HFFc6 (cell line): ENCODE measurements at regions not wholly inside any gene's neighbourhood (a gene's known extent, or its start where the extent isn't known, plus 50 kb on each side); places are given as distances from the start of the nearest gene placed in this dataset.

Experiments used
- DNase-seq: peaks from one replicate; pipeline ENCODE4 v3.0.0-alpha.2; 2018
- H3K27ac Mint-ChIP-seq: 2 replicates; pipeline ENCODE4 v1.8.0; 2020; ENCODE audit warnings: mild to moderate bottlenecking, mixed read lengths
- H3K27me3 Mint-ChIP-seq: 2 replicates; pipeline ENCODE4 v1.8.0; 2021; ENCODE audit warnings: mild to moderate bottlenecking, moderate library complexity, mixed read lengths; ENCODE audit not compliant: insufficient read depth
- H3K36me3 Mint-ChIP-seq: 2 replicates; pipeline ENCODE4 v1.8.0; 2021; ENCODE audit warnings: low read depth, mixed read lengths
- H3K4me1 Mint-ChIP-seq: 2 replicates; pipeline ENCODE4 v1.8.0; 2020; ENCODE audit warnings: low read depth, mixed read lengths
- H3K4me3 Mint-ChIP-seq: 2 replicates; pipeline ENCODE4 v1.8.0; 2020; ENCODE audit warnings: mild to moderate bottlenecking, moderate library complexity, mixed read lengths
- H3K9me3 Mint-ChIP-seq: 2 replicates; pipeline ENCODE4 v1.8.0; 2020; ENCODE audit warnings: mild to moderate bottlenecking, mixed read lengths
- CTCF ChIP-seq: fragments of 200-600 bp; sonication (generic); IDR thresholded peaks from 2 replicates; pipeline ENCODE4 v1.5.0; 2021; ENCODE audit warnings: antibody characterized with exemption, mild to moderate bottlenecking

DNA sequence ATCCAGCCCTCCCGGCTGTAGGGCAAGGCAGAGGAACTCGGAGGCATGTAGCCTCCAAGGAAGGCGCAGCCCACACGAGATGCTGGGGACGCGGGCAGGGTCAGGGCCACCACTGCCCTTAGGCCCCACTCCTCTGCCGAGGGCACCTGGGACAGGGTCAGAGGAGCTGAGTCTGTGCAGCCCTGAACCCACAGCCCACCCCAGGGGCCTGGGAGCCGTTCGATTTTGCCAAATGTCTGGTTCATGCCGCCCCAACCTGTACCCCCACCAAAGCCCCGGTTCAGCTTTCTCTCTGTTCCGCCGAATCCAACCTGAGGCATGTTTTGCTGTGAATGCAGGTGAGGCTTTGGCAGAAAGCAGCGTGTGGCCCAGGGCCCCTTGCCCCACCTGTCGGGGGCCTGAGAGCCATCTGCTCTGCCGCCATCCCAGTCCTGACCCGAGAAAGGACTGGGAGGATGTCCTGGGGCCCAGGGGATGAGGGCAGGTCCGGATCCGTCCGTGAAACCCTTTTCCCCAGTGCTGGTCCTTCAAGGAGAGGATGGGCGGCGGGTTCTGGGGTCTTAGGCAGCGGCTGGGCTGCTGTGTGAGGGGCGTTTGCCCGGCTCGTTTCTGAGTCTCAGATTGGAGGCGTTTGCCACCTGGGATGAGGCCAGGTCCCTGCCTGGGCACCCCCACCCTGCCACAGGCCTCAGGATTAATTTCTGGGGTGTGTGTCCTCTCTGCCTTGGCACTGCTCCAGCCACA lies 79.3 kb upstream of the GATA5 start:
- no peaks in the 10 kb centered on the region for H3K9me3 Mint-ChIP-seq
- H3K4me3 Mint-ChIP-seq: no peak overlapping the region
- H3K36me3 Mint-ChIP-seq: no peaks in the 10 kb centered on the region
- no peak for DNase-seq
- H3K27me3 Mint-ChIP-seq: peaks cover 52% of the 10 kb centered on the region
- no peaks in the 10 kb centered on the region for H3K4me1 Mint-ChIP-seq
- TF ChIP-seq CTCF: no peak
- no peak overlapping the region for H3K27ac Mint-ChIP-seq

DNA sequence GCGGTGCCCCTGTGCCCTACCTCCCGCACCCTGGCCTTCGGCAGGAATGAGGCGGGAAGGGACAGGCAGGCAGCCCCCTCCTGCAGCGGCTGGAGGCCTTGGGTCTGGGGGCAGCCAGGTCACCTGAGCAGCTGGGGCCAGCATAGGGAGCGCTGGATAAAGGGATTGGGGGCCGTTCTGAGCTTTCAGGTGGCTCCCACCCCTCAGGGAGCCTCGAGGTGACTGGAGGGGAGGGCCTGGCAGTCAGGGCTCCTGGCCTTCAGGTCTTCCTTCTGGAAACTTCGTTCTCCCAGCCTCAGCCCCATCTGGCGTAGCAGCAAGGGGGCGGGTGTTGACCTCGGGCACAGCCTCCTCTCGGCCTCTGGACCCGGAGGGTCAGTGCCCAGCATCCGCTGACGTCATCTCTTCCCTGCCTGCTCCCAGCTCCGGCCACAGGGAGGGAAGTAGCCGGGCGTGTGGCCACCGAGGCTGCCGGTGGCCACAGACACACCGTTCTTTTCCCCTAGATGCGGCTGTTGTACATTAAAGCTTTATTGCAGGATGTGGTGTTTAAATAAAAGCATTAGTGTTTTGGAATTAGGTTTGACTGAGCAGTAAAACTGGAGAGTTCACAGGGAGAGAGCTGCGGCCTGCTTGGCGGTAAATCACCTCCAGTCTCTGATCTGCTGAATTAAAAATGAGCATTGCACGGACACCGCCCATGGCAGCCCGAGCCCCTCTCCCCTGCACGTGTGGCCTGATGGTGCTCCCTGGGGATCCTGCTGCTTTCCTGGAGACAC lies 80.0 kb upstream of the GATA5 start:
- TF ChIP-seq CTCF: no peak
- Mint-ChIP-seq H3K9me3 (no peaks in the 10 kb centered on the region), H3K27me3 (peaks cover 57% of the 10 kb centered on the region), H3K27ac (no peak overlapping the region), H3K36me3 (no peaks in the 10 kb centered on the region), H3K4me3 (no peak overlapping the region), H3K4me1 (no peaks in the 10 kb centered on the region)
- no peak for DNase-seq

DNA sequence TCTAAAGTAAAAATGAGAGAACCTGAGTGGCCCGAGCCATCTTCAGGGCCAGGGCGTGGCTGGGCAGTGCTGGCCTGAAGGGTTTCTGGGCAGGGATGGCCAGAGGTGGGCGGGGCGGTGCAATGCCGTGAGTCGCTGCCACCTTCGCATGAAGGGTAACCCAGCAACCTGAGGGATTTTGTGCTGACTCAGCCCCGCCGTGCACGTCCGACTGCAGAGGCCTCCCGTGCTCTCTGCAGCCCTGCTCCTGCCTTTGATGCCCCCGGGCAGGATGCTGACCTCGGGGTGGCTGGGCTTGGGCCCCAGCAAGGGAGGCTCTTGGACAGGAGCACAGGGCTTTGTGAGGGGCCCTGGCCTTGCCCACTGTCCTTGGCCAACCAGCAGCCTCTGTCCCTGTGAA lies 81.7 kb upstream of the GATA5 start:
- no peak for TF ChIP-seq CTCF
- no peak overlapping the region for H3K4me3 Mint-ChIP-seq

GRCh38 chr20:62557999-62558408 lies 82.2 kb upstream of the GATA5 start:
- no peak overlapping the region for H3K27ac Mint-ChIP-seq
- no peaks in the 10 kb centered on the region for H3K9me3 Mint-ChIP-seq
- H3K36me3 Mint-ChIP-seq: no peaks in the 10 kb centered on the region
- peaks cover 59% of the 10 kb centered on the region for H3K27me3 Mint-ChIP-seq
- no peak overlapping the region for H3K4me3 Mint-ChIP-seq
- TF ChIP-seq CTCF: no peak
- no peak for DNase-seq
- no peaks in the 10 kb centered on the region for H3K4me1 Mint-ChIP-seq

More for the DNA sequence above, 81.7 kb upstream of the GATA5 start:
- H3K36me3 Mint-ChIP-seq: no peaks in the 10 kb centered on the region
- peaks cover 61% of the 10 kb centered on the region for H3K27me3 Mint-ChIP-seq
- H3K4me1 Mint-ChIP-seq: no peaks in the 10 kb centered on the region
- no peak overlapping the region for H3K27ac Mint-ChIP-seq
- DNase-seq: peak; percentile 15
- no peaks in the 10 kb centered on the region for H3K9me3 Mint-ChIP-seq

DNA sequence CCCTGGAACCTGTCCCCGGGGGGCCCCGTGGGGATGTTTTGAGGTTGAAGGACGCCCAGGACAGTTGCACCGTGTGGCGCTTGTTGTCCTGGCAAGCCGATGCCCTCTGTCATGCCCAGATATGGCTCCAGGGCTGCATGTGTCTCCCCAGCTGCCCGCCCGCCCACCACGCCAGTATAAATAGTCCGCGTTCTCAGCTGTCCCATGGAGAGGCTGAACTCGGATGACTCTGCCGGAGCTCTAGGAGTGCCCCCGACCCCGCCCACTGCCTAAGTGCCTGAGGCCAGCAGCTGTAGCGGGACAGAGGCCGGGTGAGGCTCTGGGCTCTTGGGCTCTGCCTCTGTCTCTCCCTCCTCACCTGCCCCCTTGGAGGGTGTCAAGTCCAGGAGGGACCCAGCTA lies 83.0 kb upstream of the GATA5 start:
- Mint-ChIP-seq H3K27ac (no peak overlapping the region), H3K4me1 (no peaks in the 10 kb centered on the region), H3K36me3 (no peaks in the 10 kb centered on the region), H3K4me3 (no peak overlapping the region), H3K9me3 (no peaks in the 10 kb centered on the region), H3K27me3 (peaks cover 61% of the 10 kb centered on the region)
- no peak for TF ChIP-seq CTCF
- DNase-seq: no peak
